Chondrocyte (in vitro differentiated cells): ENCODE measurements at regions not wholly inside any gene's neighbourhood (a gene's known extent, or its start where the extent isn't known, plus 50 kb on each side); places are given as distances from the start of the nearest gene placed in this dataset.

Experiments used
- DNase-seq: peaks from one replicate; pipeline ENCODE4 v3.0.0; 2021; ENCODE audit warnings: mixed read lengths, low spot score
- H3K27ac Mint-ChIP-seq: one replicate; pipeline ENCODE4 v1.8.0; 2021; ENCODE audit warnings: mild to moderate bottlenecking, moderate library complexity, mixed read lengths; ENCODE audit not compliant: unreplicated experiment
- H3K27me3 Mint-ChIP-seq: 2 replicates; pipeline ENCODE4 v1.8.0; 2021; ENCODE audit warnings: low read depth, mixed read lengths
- H3K36me3 Mint-ChIP-seq: 2 replicates; pipeline ENCODE4 v1.8.0; 2021; ENCODE audit warnings: low read depth, mixed read lengths
- H3K4me1 Mint-ChIP-seq: 2 replicates; pipeline ENCODE4 v1.8.0; 2021; ENCODE audit warnings: low read depth, mild to moderate bottlenecking, mixed read lengths
- H3K4me3 Mint-ChIP-seq: one replicate; pipeline ENCODE4 v1.8.0; 2021; ENCODE audit warnings: mild to moderate bottlenecking, moderate library complexity, mixed read lengths; ENCODE audit not compliant: unreplicated experiment
- H3K9me3 Mint-ChIP-seq: 2 replicates; pipeline ENCODE4 v1.8.0; 2021; ENCODE audit warnings: low read depth, mixed read lengths
- TF ChIP-seq, protein P1 (sequence below): fragments of 200-600 bp; sonication (generic); IDR thresholded peaks from 2 replicates; pipeline ENCODE4 v1.5.0; 2021; ENCODE audit warnings: antibody characterized with exemption, mild to moderate bottlenecking, moderate library complexity

DNA sequence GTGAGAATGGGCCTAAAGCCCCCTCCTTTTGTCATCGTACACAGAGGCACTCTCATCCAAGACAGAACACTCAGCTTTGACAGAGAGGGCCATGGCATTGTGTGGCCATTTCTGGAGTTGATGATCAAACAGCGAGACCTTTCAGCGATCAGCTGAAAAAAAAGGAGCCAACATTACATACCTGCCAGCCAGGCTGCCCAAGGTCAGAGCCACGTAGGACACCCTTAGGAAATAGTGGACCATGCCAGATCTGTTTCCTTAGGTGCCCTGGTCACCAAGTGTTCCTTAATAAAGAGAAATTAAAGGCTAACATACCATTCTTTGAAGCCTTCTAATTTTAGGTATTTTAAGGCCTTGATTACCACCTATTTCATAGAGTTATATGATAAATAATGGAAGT is 105.5 kb upstream of the PRLR start:
- Mint-ChIP-seq H3K4me1 (no peaks in the 10 kb centered on the region), H3K4me3 (no peak overlapping the region), H3K9me3 (peaks cover 7% of the 10 kb centered on the region), H3K27ac (no peak overlapping the region), H3K36me3 (no peaks in the 10 kb centered on the region), H3K27me3 (no peaks in the 10 kb centered on the region)
- TF ChIP-seq, protein P1, sequence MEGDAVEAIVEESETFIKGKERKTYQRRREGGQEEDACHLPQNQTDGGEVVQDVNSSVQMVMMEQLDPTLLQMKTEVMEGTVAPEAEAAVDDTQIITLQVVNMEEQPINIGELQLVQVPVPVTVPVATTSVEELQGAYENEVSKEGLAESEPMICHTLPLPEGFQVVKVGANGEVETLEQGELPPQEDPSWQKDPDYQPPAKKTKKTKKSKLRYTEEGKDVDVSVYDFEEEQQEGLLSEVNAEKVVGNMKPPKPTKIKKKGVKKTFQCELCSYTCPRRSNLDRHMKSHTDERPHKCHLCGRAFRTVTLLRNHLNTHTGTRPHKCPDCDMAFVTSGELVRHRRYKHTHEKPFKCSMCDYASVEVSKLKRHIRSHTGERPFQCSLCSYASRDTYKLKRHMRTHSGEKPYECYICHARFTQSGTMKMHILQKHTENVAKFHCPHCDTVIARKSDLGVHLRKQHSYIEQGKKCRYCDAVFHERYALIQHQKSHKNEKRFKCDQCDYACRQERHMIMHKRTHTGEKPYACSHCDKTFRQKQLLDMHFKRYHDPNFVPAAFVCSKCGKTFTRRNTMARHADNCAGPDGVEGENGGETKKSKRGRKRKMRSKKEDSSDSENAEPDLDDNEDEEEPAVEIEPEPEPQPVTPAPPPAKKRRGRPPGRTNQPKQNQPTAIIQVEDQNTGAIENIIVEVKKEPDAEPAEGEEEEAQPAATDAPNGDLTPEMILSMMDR: no peak
- DNase-seq: no peak

DNA sequence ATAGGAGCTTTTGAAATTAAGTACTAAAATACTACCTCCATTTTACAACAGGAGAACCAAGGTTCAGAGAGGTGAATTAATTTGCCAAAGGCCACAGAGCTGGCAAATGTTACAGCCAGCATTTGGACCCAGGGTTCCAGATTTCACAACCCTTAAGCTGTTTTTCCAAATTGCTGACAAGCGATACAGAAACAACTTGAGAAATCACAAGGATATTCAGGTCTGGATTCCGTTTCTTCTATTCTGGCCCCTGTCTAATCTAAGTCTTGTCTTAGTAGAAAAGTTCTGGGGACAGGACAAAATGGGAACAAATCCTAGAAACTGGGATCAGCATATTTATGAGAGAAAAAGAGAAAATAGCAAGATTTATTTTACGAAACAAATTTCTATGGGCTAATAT is 103.1 kb upstream of the PRLR start:
- no peak overlapping the region for H3K4me3 Mint-ChIP-seq
- H3K36me3 Mint-ChIP-seq: no peaks in the 10 kb centered on the region
- H3K27me3 Mint-ChIP-seq: peaks cover 2% of the 10 kb centered on the region
- DNase-seq: no peak
- no peaks in the 10 kb centered on the region for H3K9me3 Mint-ChIP-seq
- no peaks in the 10 kb centered on the region for H3K4me1 Mint-ChIP-seq
- TF ChIP-seq, protein P1: no peak
- no peak overlapping the region for H3K27ac Mint-ChIP-seq

DNA sequence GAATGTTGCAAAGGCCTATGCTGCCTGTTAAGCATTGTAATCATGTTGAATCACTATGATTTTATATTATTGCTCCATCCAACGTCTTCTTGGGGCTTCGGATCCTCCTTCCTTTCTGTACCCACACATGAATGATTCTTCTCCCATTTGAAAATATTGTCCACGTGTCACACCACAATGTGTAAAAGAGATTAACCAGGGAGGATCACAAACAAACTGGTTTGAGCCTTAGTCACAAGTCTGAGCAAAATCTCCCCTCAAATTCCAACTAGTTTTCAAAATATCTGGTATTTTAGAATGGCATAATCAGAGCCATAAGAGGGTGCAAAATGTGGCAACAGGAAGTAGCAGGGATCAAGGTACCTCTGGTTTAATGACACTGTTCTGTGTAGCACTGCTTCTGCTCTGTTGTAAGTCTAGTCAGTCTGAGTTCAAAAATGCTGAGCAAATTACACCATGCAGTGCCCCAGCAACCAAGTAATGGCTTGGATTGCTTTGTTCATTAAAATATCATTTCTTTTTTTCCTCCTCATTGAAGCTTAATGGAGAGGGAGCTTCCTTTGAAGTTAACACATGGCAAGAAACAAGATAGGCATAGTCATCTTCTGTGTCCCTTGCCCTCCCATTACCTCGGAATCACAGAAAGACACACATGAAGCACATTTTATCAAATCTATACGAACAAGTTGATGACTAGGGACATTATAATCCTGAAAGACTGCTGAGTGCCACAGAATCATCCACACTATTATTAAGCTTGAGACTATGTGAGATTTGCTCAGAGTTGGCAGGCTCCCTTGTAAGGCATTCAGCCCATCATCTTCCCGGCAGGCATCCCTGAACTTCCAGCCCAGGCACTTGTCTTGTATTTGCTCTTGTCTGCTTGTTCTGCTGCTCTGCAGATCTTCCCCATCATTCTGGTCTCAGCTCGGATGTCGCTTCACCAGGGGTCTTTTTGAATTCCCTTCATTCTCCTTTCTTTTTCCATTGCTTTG is 102.0 kb upstream of the PRLR start:
- Mint-ChIP-seq H3K27ac (no peak overlapping the region), H3K27me3 (peaks cover 3% of the 10 kb centered on the region), H3K36me3 (no peaks in the 10 kb centered on the region), H3K9me3 (peaks cover 9% of the 10 kb centered on the region), H3K4me1 (no peaks in the 10 kb centered on the region), H3K4me3 (no peak overlapping the region)
- DNase-seq: no peak
- TF ChIP-seq, protein P1: no peak

DNA sequence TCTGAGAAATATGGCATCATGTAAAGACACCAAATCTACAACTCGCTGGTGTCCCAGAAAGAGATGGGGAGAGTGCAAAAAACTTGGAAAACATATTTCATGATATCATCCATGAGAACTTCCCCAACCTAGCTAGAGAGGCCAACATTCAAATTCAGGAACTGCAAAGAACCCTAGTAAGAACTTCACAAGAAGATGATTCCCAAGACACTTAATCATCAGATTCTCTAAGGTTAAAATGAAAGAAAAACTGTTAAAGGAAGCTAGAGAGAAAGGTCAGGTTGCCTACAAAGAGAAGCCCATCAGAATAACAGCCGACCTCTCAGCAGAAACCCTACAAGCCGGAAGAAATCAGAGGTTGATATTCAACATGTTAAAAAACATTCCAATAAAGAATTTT is 95.5 kb upstream of the PRLR start:
- peaks cover 9% of the 10 kb centered on the region for H3K27me3 Mint-ChIP-seq
- H3K4me3 Mint-ChIP-seq: no peak overlapping the region
- H3K27ac Mint-ChIP-seq: no peak overlapping the region
- peaks cover 13% of the 10 kb centered on the region for H3K9me3 Mint-ChIP-seq
- H3K4me1 Mint-ChIP-seq: no peaks in the 10 kb centered on the region
- TF ChIP-seq, protein P1: no peak
- DNase-seq: no peak
- no peaks in the 10 kb centered on the region for H3K36me3 Mint-ChIP-seq

DNA sequence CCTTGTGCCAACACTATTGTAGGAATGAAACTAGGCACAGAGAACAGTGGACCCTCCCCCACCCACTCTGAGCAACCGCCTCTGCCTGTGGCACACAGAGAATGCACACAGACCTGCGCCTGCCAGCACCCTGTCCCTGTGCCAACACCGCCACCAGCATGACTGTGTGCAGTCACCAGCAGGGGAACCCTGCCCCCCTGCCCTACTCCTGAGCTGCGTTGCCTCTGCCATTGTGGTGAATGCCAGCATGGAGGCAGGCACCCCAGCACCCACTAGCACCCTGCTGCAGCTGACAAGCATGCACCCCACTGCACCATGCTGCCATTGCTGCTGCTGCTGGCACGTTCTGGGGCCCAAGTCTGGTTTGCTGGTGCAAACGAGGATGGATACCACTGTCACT is 94.4 kb upstream of the PRLR start:
- H3K27me3 Mint-ChIP-seq: peaks cover 9% of the 10 kb centered on the region
- H3K36me3 Mint-ChIP-seq: no peaks in the 10 kb centered on the region

More for the DNA sequence above, 94.4 kb upstream of the PRLR start:
- no peak for DNase-seq
- Mint-ChIP-seq H3K27ac (no peak overlapping the region), H3K4me1 (no peaks in the 10 kb centered on the region), H3K9me3 (peaks cover 13% of the 10 kb centered on the region), H3K4me3 (no peak overlapping the region)
- TF ChIP-seq, protein P1: no peak
